ENCODE measurements at regions not wholly inside any gene's neighbourhood (a gene's known extent, or its start where the extent isn't known, plus 50 kb on each side); places are given as distances from the start of the nearest gene placed in this dataset.
A peak's percentile ranks its signal among the peaks of the same experiment; 100 is the strongest.

GRCh38 chr6:124882579-124883393 is 79.5 kb upstream of the RNF217 start:
- DNase-seq (ENCODE audit: low spot score in 2 of 2) = no peak
- WGBS = 17% methylated on average over 4 of the region's 4 CpGs
- Histone ChIP-seq H3K27ac (peak overlapping the region; percentile 45), H3K27me3 (no peaks in the 10 kb centered on the region), H3K36me3 (no peaks in the 10 kb centered on the region), H3K4me1 (peaks cover 22% of the 10 kb centered on the region), H3K4me3 (no peak overlapping the region), H3K9me3 (no peaks in the 10 kb centered on the region)
- TF ChIP-seq POLR2AphosphoS5 (IDR thresholded peaks at IDR 0.05) = no peak
- no peak for TF ChIP-seq CTCF (IDR thresholded peaks at IDR 0.05)
- TF ChIP-seq POLR2A (IDR thresholded peaks at IDR 0.05) = no peak
- no peak for TF ChIP-seq EP300 (IDR thresholded peaks at IDR 0.05)

- TF ChIP-seq POLR2AphosphoS5 (IDR thresholded peaks at IDR 0.05) (no peak), POLR2A (IDR thresholded peaks at IDR 0.05) (no peak)
- Histone ChIP-seq H3K4me1 (peaks cover 22% of the 10 kb centered on the region), H3K9me3 (no peaks in the 10 kb centered on the region), H3K27me3 (no peaks in the 10 kb centered on the region), H3K36me3 (no peaks in the 10 kb centered on the region), H3K4me3 (no peak overlapping the region), H3K27ac (no peak overlapping the region)
- 78% methylated on average over 2 of the region's 2 CpGs for WGBS
- DNase-seq (ENCODE audit: low spot score in 2 of 2) = no peak
These were observed 77.1 kb upstream of the RNF217 start for GRCh38 chr6:124885171-124885570.

GRCh38 chr6:124887872-124888580 is 74.2 kb upstream of the RNF217 start:
- Histone ChIP-seq H3K27me3 (no peaks in the 10 kb centered on the region), H3K4me3 (no peak overlapping the region), H3K36me3 (no peaks in the 10 kb centered on the region), H3K4me1 (peaks cover 6% of the 10 kb centered on the region), H3K27ac (no peak overlapping the region), H3K9me3 (no peaks in the 10 kb centered on the region)
- no peak for DNase-seq (ENCODE audit: low spot score in 2 of 2)
- WGBS = 93% methylated on average over 10 of the region's 10 CpGs
- TF ChIP-seq CTCF (IDR thresholded peaks at IDR 0.05) (no peak), POLR2A (IDR thresholded peaks at IDR 0.05) (no peak), POLR2AphosphoS5 (IDR thresholded peaks at IDR 0.05) (no peak), EP300 (IDR thresholded peaks at IDR 0.05) (no peak)

- H3K27me3 ChIP-seq = no peaks in the 10 kb centered on the region
- H3K4me3 ChIP-seq = no peak overlapping the region
- no peaks in the 10 kb centered on the region for H3K36me3 ChIP-seq
- H3K9me3 ChIP-seq = no peaks in the 10 kb centered on the region
- H3K27ac ChIP-seq = no peak overlapping the region
- no peak for DNase-seq (ENCODE audit: low spot score in 2 of 2)
- H3K4me1 ChIP-seq = no peaks in the 10 kb centered on the region
- 46% methylated on average over 5 of the region's 5 CpGs for WGBS
- no peak for TF ChIP-seq CTCF (IDR thresholded peaks at IDR 0.05)
- TF ChIP-seq EP300 (IDR thresholded peaks at IDR 0.05) = no peak
- no peak for TF ChIP-seq POLR2AphosphoS5 (IDR thresholded peaks at IDR 0.05)
- TF ChIP-seq POLR2A (IDR thresholded peaks at IDR 0.05) = no peak
These were observed 73.5 kb upstream of the RNF217 start for GRCh38 chr6:124888581-124889371.

GRCh38 chr6:124901084-124901483 is 61.2 kb upstream of the RNF217 start:
- no peak for TF ChIP-seq POLR2A (IDR thresholded peaks at IDR 0.05)
- TF ChIP-seq CTCF (IDR thresholded peaks at IDR 0.05) = no peak
- TF ChIP-seq POLR2AphosphoS5 (IDR thresholded peaks at IDR 0.05) = no peak
- no peak for TF ChIP-seq EP300 (IDR thresholded peaks at IDR 0.05)
- Histone ChIP-seq H3K4me1 (no peaks in the 10 kb centered on the region), H3K27ac (no peak overlapping the region), H3K4me3 (no peak overlapping the region), H3K27me3 (no peaks in the 10 kb centered on the region), H3K9me3 (no peaks in the 10 kb centered on the region), H3K36me3 (no peaks in the 10 kb centered on the region)
- no peak for DNase-seq (ENCODE audit: low spot score in 2 of 2)
